Right lobe of liver (tissue), 6 donors: ENCODE measurements at regions not wholly inside any gene's neighbourhood (a gene's known extent, or its start where the extent isn't known, plus 50 kb on each side); places are given as distances from the start of the nearest gene placed in this dataset.

Source experiments
- ATAC-seq, 4 donors: fragments of 200-7000 bp; cut with Tn5 transposase; one replicate each; pipeline ENCODE4 v1.9.1; 2020; ENCODE audit warnings: mild to moderate bottlenecking in 4 of 4, moderate library complexity in 4 of 4
- DNase-seq, 3 donors: peaks; one replicate each; pipeline ENCODE4 v3.0.0-alpha.2; 2020
- H3K27ac ChIP-seq, 3 donors: fragments of 200-600 bp; one replicate each; pipeline ENCODE4 v1.8.0; 2022
- H3K27me3 ChIP-seq, 2 donors: fragments of 200-600 bp; one replicate each; pipeline ENCODE4 v1.8.0; 2022
- H3K36me3 ChIP-seq, 4 donors: fragments of 200-600 bp; sonication (generic) in 1 of 4; one replicate each; pipeline versions ENCODE4 v1.5.1 to v1.8.0; 2017 to 2022; ENCODE audit warnings: control low read depth in 1 of 4
- H3K4me1 ChIP-seq, 4 donors: fragments of 200-600 bp; sonication (generic) in 1 of 4; one replicate each; pipeline versions ENCODE4 v1.5.1 to v1.8.0; 2017 to 2022; ENCODE audit warnings: control low read depth in 1 of 4
- H3K4me3 ChIP-seq, 3 donors: fragments of 200-600 bp; one replicate each; pipeline ENCODE4 v1.8.0; 2022
- H3K9me3 ChIP-seq, 4 donors: fragments of 200-600 bp; sonication (generic) in 1 of 4; one replicate each; pipeline versions ENCODE4 v1.5.1 to v1.8.0; 2017 to 2022; ENCODE audit warnings: control low read depth in 1 of 4
- CTCF ChIP-seq, 4 donors: fragments of 200-600 bp in 3 of 4; fragments of 450-650 bp in 1 of 4; IDR thresholded peaks; one replicate each; pipeline versions ENCODE4 v1.5.1 to v1.8.0; 2016 to 2022; ENCODE audit warnings: antibody characterized with exemption in 4 of 4, mild to moderate bottlenecking in 2 of 4
- POLR2A ChIP-seq: fragments of 450-650 bp; IDR thresholded peaks from one replicate; pipeline ENCODE4 v1.6.1; 2017; ENCODE audit warnings: antibody characterized with exemption, mild to moderate bottlenecking
- WGBS: methylation state at CpG from one replicate; pipeline ENCODE4 v1.1.6; 2018; ENCODE audit warnings: low coverage, low lambda C conversion rate; ENCODE audit not compliant: insufficient coverage; ENCODE audit errors: missing lambda C conversion rate; 5-methylcytosine and 5-hydroxymethylcytosine counted together
- intact Hi-C, 2 donors: fragments of 100-400 bp; cut with DNase I; formaldehyde crosslinking; loops; one replicate each; pipeline versions ENCODE4 v1.11.2 to v1.14.1; 2022
- donor health status: DM: no; HTN: yes; CAD: no.
- donor health status: DM: no; HTN: no; CAD: no.
- donor health status: DM: no; HTN: no; CAD: no.
- donor health status: DM: no; HTN: yes; CAD: no.
- donor health status: DM: no; HTN: yes; CAD: no.

GRCh38 chr14:38522724-38523123 is 266.8 kb upstream of the CLEC14A start:
- no peak for DNase-seq
- Histone ChIP-seq H3K36me3 (no peaks in the 10 kb centered on the region), H3K27me3 (no peaks in the 10 kb centered on the region), H3K4me3 (no peak overlapping the region), H3K4me1 (peaks cover 0 to 8% (median 0%) of the 10 kb centered on the region in 4 donors), H3K27ac (no peak overlapping the region), H3K9me3 (no peaks in the 10 kb centered on the region)
- ATAC-seq, result no peak
- TF ChIP-seq POLR2A (no peak), CTCF (IDR thresholded peaks at IDR 0.05) (no peak)
- intact Hi-C loops, result no loop called here
- 59% methylated on average over 3 of the region's 3 CpGs for WGBS

GRCh38 chr14:38521591-38521990 is 265.7 kb upstream of the CLEC14A start:
- H3K27me3 ChIP-seq, result no peaks in the 10 kb centered on the region
- no peak overlapping the region for H3K4me3 ChIP-seq
- ATAC-seq, result peak; percentile 55 to 70 (median 59)
- no peak for DNase-seq
- no peaks in the 10 kb centered on the region for H3K9me3 ChIP-seq
- peaks cover 0 to 8% (median 0%) of the 10 kb centered on the region in 4 donors for H3K4me1 ChIP-seq
- TF ChIP-seq POLR2A (no peak), CTCF (IDR thresholded peaks at IDR 0.05) (no peak)
- intact Hi-C loops, result no loop called here
- no peak overlapping the region for H3K27ac ChIP-seq
- H3K36me3 ChIP-seq, result no peaks in the 10 kb centered on the region
- 48% methylated on average over 5 of the region's 5 CpGs for whole genome bisulfite sequencing

- no peak for DNase-seq
- Histone ChIP-seq H3K27ac (no peak overlapping the region), H3K4me3 (no peak overlapping the region), H3K9me3 (no peaks in the 10 kb centered on the region), H3K36me3 (no peaks in the 10 kb centered on the region), H3K27me3 (no peaks in the 10 kb centered on the region), H3K4me1 (peaks cover 0 to 8% (median 0%) of the 10 kb centered on the region in 4 donors)
- intact Hi-C loops, result no loop called here
- TF ChIP-seq POLR2A (no peak), CTCF (IDR thresholded peaks at IDR 0.05) (no peak)
- ATAC-seq, result no peak
- WGBS, result 74% methylated on average over 2 of the region's 2 CpGs
These were observed 261.5 kb upstream of the CLEC14A start for GRCh38 chr14:38517426-38517825.

- H3K27me3 ChIP-seq, result no peaks in the 10 kb centered on the region
- no peak overlapping the region for H3K27ac ChIP-seq
- intact Hi-C loops, result no loop called here
- DNase-seq, result no peak
- H3K4me3 ChIP-seq, result no peak overlapping the region
- no peaks in the 10 kb centered on the region for H3K9me3 ChIP-seq
- H3K4me1 ChIP-seq, result no peaks in the 10 kb centered on the region
- no peaks in the 10 kb centered on the region for H3K36me3 ChIP-seq
- no peak for ATAC-seq
- TF ChIP-seq CTCF (IDR thresholded peaks at IDR 0.05), result no peak
- TF ChIP-seq POLR2A, result no peak
These were observed 256.3 kb upstream of the CLEC14A start for GRCh38 chr14:38512236-38512635.

- no peak for DNase-seq
- Histone ChIP-seq H3K4me1 (no peaks in the 10 kb centered on the region), H3K36me3 (no peaks in the 10 kb centered on the region), H3K4me3 (no peak overlapping the region), H3K27ac (no peak overlapping the region), H3K9me3 (no peaks in the 10 kb centered on the region), H3K27me3 (no peaks in the 10 kb centered on the region)
- TF ChIP-seq CTCF (IDR thresholded peaks at IDR 0.05) (no peak), POLR2A (no peak)
- intact Hi-C loops, result no loop called here
- no peak for ATAC-seq
These were observed 251.4 kb upstream of the CLEC14A start for GRCh38 chr14:38507299-38507698.
